CD4-positive, alpha-beta memory T cell (primary cell): ENCODE measurements at regions not wholly inside any gene's neighbourhood (a gene's known extent, or its start where the extent isn't known, plus 50 kb on each side); places are given as distances from the start of the nearest gene placed in this dataset.

ENCODE experiments used
- CTCF ChIA-PET: fragments of 350-600 bp; sonication (Branson Sonifier 250); formaldehyde crosslinking; loops from one replicate; lab custom pipeline; 2021; ENCODE audit warnings: inconsistent platforms; ENCODE audit not compliant: partially characterized antibody; lab: Charles Lee
- POLR2A ChIA-PET: fragments of 350-600 bp; sonication (Branson Sonifier 250); formaldehyde crosslinking; loops from one replicate; lab custom pipeline; 2021; ENCODE audit not compliant: partially characterized antibody; lab: Charles Lee
- DNase-seq, 5 donors: peaks; one replicate each; pipeline versions ENCODE4 v3.0.0 to v3.0.0-alpha.2; 2020 to 2022; ENCODE audit warnings: mixed read lengths in 1 of 5
- H3K27ac ChIP-seq: one replicate; pipeline ENCODE4 v1.7.0; 2013; ENCODE audit warnings: low read depth, low read length
- H3K27me3 ChIP-seq: 2 replicates; pipeline ENCODE4 v1.7.0; 2013; ENCODE audit warnings: mild to moderate bottlenecking, low read length, moderate library complexity; ENCODE audit not compliant: insufficient read depth
- H3K36me3 ChIP-seq: 2 replicates; pipeline ENCODE4 v1.7.0; 2013; ENCODE audit warnings: mild to moderate bottlenecking, low read length, moderate library complexity; ENCODE audit not compliant: insufficient read depth
- H3K4me1 ChIP-seq: 2 replicates; pipeline ENCODE4 v1.7.0; 2013; ENCODE audit warnings: mild to moderate bottlenecking, low read length, moderate library complexity; ENCODE audit not compliant: insufficient read depth
- H3K4me3 ChIP-seq, 2 donors: one replicate each; pipeline ENCODE4 v1.7.0; 2013; ENCODE audit warnings: low read length in 2 of 2, mild to moderate bottlenecking in 1 of 2
- H3K9me3 ChIP-seq, 2 donors: one replicate each; pipeline ENCODE4 v1.7.0; 2013; ENCODE audit warnings: low read length in 2 of 2, control low read depth in 1 of 2; ENCODE audit not compliant: control insufficient read depth in 1 of 2
- H3K27ac Mint-ChIP-seq, 7 donors: one replicate each; pipeline ENCODE4 v1.8.0; 2020 to 2021; ENCODE audit warnings: mixed read lengths in 7 of 7, mild to moderate bottlenecking in 6 of 7, inconsistent platforms in 3 of 7, moderate library complexity in 3 of 7
- H3K27me3 Mint-ChIP-seq, 2 donors: one replicate each; pipeline ENCODE4 v1.8.0; 2020 to 2021; ENCODE audit warnings: mixed read lengths in 2 of 2
- H3K36me3 Mint-ChIP-seq, 2 donors: one replicate each; pipeline ENCODE4 v1.8.0; 2020 to 2021; ENCODE audit warnings: mixed read lengths in 2 of 2, inconsistent platforms in 1 of 2, mild to moderate bottlenecking in 1 of 2
- H3K4me1 Mint-ChIP-seq, 4 donors: one replicate each; pipeline ENCODE4 v1.8.0; 2020 to 2021; ENCODE audit warnings: mixed read lengths in 4 of 4, mild to moderate bottlenecking in 1 of 4
- H3K4me3 Mint-ChIP-seq, 8 donors: one replicate each; pipeline ENCODE4 v1.8.0; 2020 to 2021; ENCODE audit warnings: mixed read lengths in 8 of 8, mild to moderate bottlenecking in 7 of 8, moderate library complexity in 6 of 8, inconsistent platforms in 3 of 8
- H3K9me3 Mint-ChIP-seq, 8 donors: one replicate each; pipeline ENCODE4 v1.8.0; 2020 to 2021; ENCODE audit warnings: mixed read lengths in 8 of 8, mild to moderate bottlenecking in 5 of 8, inconsistent platforms in 3 of 8, moderate library complexity in 1 of 8
- intact Hi-C: fragments of 100-400 bp; cut with micrococcal nuclease; formaldehyde crosslinking; loops from one replicate; pipeline ENCODE4 v1.15.1; 2023

- no peak overlapping the region for H3K27ac Mint-ChIP-seq
- Histone ChIP-seq H3K4me1 (no peaks in the 10 kb centered on the region), H3K27me3 (no peaks in the 10 kb centered on the region), H3K36me3 (no peaks in the 10 kb centered on the region), H3K27ac (no peak overlapping the region), H3K4me3 (no peak overlapping the region), H3K9me3 (no peaks in the 10 kb centered on the region)
- no peaks in the 10 kb centered on the region for H3K27me3 Mint-ChIP-seq
- intact Hi-C loops, result no loop called here
- no peak for DNase-seq
- no peaks in the 10 kb centered on the region for H3K4me1 Mint-ChIP-seq
- H3K36me3 Mint-ChIP-seq, result no peaks in the 10 kb centered on the region
- H3K9me3 Mint-ChIP-seq, result peaks cover 0 to 7% (median under 1%) of the 10 kb centered on the region in 8 donors
- POLR2A ChIA-PET, result no interaction called here
- CTCF ChIA-PET, result no interaction called here
- no peak overlapping the region for H3K4me3 Mint-ChIP-seq
Measured at GRCh38 chr20:60782959-60783625, 469.0 kb upstream of the CDH4 start.

DNA sequence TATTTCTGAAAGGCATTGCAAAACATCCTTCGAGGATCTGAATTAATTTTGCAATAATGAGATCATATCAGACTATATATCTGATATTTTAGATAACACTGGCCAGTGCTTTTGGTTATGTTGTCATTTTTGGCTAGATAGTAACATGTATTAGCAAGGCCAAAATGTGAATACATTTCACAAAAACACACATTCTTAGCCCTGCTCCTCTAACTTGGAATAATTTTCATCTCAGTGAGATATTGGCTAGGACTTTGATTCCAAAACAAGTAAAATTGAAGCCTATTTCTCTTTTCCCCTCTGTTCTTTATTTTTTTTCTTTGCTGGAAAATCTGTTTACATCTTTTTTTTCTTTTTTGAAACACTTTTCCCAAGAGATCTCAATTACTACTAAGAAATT lies 466.8 kb upstream of the CDH4 start:
- no peak overlapping the region for H3K4me3 ChIP-seq
- intact Hi-C loops, result no loop called here
- DNase-seq, result no peak
- peaks cover 0 to 2% (median 0%) of the 10 kb centered on the region in 8 donors for H3K9me3 Mint-ChIP-seq
- H3K36me3 ChIP-seq, result no peaks in the 10 kb centered on the region
- H3K4me3 Mint-ChIP-seq, result no peak overlapping the region
- ChIA-PET CTCF (no interaction called here), POLR2A (no interaction called here)
- H3K4me1 ChIP-seq, result no peaks in the 10 kb centered on the region
- H3K4me1 Mint-ChIP-seq, result no peaks in the 10 kb centered on the region
- no peak overlapping the region for H3K27ac ChIP-seq
- no peaks in the 10 kb centered on the region for H3K27me3 ChIP-seq
- no peak overlapping the region for H3K27ac Mint-ChIP-seq
- H3K9me3 ChIP-seq, result no peaks in the 10 kb centered on the region
- peaks cover 2 to 3% of the 10 kb centered on the region in 2 donors for H3K27me3 Mint-ChIP-seq
- H3K36me3 Mint-ChIP-seq, result no peaks in the 10 kb centered on the region

GRCh38 chr20:60785785-60786184 lies 466.3 kb upstream of the CDH4 start:
- ChIA-PET POLR2A (no interaction called here), CTCF (no interaction called here)
- Histone ChIP-seq H3K27me3 (no peaks in the 10 kb centered on the region), H3K36me3 (no peaks in the 10 kb centered on the region), H3K4me1 (no peaks in the 10 kb centered on the region), H3K9me3 (no peaks in the 10 kb centered on the region), H3K27ac (no peak overlapping the region), H3K4me3 (no peak overlapping the region)
- H3K27ac Mint-ChIP-seq, result no peak overlapping the region
- intact Hi-C loops, result no loop called here
- no peaks in the 10 kb centered on the region for H3K4me1 Mint-ChIP-seq
- peaks cover 0 to 2% (median 0%) of the 10 kb centered on the region in 8 donors for H3K9me3 Mint-ChIP-seq
- H3K27me3 Mint-ChIP-seq, result peaks cover 2 to 3% of the 10 kb centered on the region in 2 donors
- no peak overlapping the region for H3K4me3 Mint-ChIP-seq
- H3K36me3 Mint-ChIP-seq, result no peaks in the 10 kb centered on the region
- DNase-seq, result no peak

- no peak overlapping the region for H3K27ac ChIP-seq
- H3K36me3 ChIP-seq, result no peaks in the 10 kb centered on the region
- ChIA-PET POLR2A (no interaction called here), CTCF (no interaction called here)
- no peaks in the 10 kb centered on the region for H3K9me3 ChIP-seq
- no peak overlapping the region for H3K4me3 Mint-ChIP-seq
- H3K27ac Mint-ChIP-seq, result no peak overlapping the region
- intact Hi-C loops, result no loop called here
- no peaks in the 10 kb centered on the region for H3K4me1 Mint-ChIP-seq
- no peaks in the 10 kb centered on the region for H3K27me3 ChIP-seq
- peaks cover 0 to 2% (median 0%) of the 10 kb centered on the region in 8 donors for H3K9me3 Mint-ChIP-seq
- no peaks in the 10 kb centered on the region for H3K36me3 Mint-ChIP-seq
- no peak overlapping the region for H3K4me3 ChIP-seq
- DNase-seq, result no peak
- H3K4me1 ChIP-seq, result no peaks in the 10 kb centered on the region
- H3K27me3 Mint-ChIP-seq, result peaks cover 3% of the 10 kb centered on the region in 2 donors
Measured at GRCh38 chr20:60786686-60787217, 465.3 kb upstream of the CDH4 start.

DNA sequence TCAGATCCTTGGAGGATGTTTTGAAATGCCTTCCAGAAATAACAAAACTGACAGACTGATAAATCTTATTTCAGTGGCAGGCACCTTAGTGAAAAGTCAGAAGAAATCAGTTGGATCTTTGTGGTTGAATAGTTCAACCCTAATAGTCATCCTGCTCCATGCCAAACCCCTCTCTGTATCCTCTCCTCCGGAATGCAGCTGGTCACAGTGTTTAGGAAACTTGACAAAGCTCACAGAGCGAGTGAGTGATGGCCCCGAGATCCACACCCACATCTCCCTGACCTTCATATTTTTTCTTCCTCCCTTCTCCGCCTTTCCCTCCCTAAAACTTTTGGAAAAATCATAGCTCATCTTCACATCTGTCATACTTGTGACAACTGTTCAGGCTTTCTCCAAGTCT lies 464.8 kb upstream of the CDH4 start:
- H3K4me1 Mint-ChIP-seq, result no peaks in the 10 kb centered on the region
- Histone ChIP-seq H3K9me3 (no peaks in the 10 kb centered on the region), H3K27me3 (no peaks in the 10 kb centered on the region), H3K4me1 (no peaks in the 10 kb centered on the region), H3K4me3 (no peak overlapping the region), H3K36me3 (no peaks in the 10 kb centered on the region), H3K27ac (no peak overlapping the region)
- peaks cover 3 to 5% of the 10 kb centered on the region in 2 donors for H3K27me3 Mint-ChIP-seq
- no peak overlapping the region for H3K4me3 Mint-ChIP-seq
- no peak for DNase-seq
- H3K27ac Mint-ChIP-seq, result no peak overlapping the region
- POLR2A ChIA-PET, result no interaction called here
- peaks cover 0 to 2% (median 0%) of the 10 kb centered on the region in 8 donors for H3K9me3 Mint-ChIP-seq
- intact Hi-C loops, result no loop called here
- H3K36me3 Mint-ChIP-seq, result no peaks in the 10 kb centered on the region
- CTCF ChIA-PET, result no interaction called here

- Mint-ChIP-seq H3K27me3 (peaks cover 3 to 5% of the 10 kb centered on the region in 2 donors), H3K27ac (no peak overlapping the region), H3K36me3 (no peaks in the 10 kb centered on the region), H3K9me3 (peaks cover 0 to 2% (median 0%) of the 10 kb centered on the region in 8 donors), H3K4me1 (no peaks in the 10 kb centered on the region), H3K4me3 (no peak overlapping the region)
- Histone ChIP-seq H3K27ac (no peak overlapping the region), H3K4me1 (no peaks in the 10 kb centered on the region), H3K9me3 (no peaks in the 10 kb centered on the region), H3K27me3 (no peaks in the 10 kb centered on the region), H3K36me3 (no peaks in the 10 kb centered on the region), H3K4me3 (no peak overlapping the region)
- ChIA-PET CTCF (no interaction called here), POLR2A (interaction anchor here (0.6 kb wide), 1 partner anchor 28 kb away, joined by 4 read pairs; no protein-coding TSS in a partner anchor)
- intact Hi-C loops, result no loop called here
- DNase-seq, result no peak
Measured at GRCh38 chr20:60788070-60788469, 464.0 kb upstream of the CDH4 start.

GRCh38 chr20:60789399-60789798 lies 462.7 kb upstream of the CDH4 start:
- no peak overlapping the region for H3K4me3 ChIP-seq
- POLR2A ChIA-PET, result no interaction called here
- Mint-ChIP-seq H3K4me3 (no peak overlapping the region), H3K27ac (no peak overlapping the region), H3K36me3 (no peaks in the 10 kb centered on the region), H3K4me1 (no peaks in the 10 kb centered on the region), H3K27me3 (peaks cover 3 to 7% of the 10 kb centered on the region in 2 donors), H3K9me3 (peaks cover 0 to 3% (median 0%) of the 10 kb centered on the region in 8 donors)
- H3K27me3 ChIP-seq, result no peaks in the 10 kb centered on the region
- DNase-seq, result no peak
- intact Hi-C loops, result no loop called here
- no peaks in the 10 kb centered on the region for H3K9me3 ChIP-seq
- no peak overlapping the region for H3K27ac ChIP-seq
- CTCF ChIA-PET, result no interaction called here
- H3K4me1 ChIP-seq, result no peaks in the 10 kb centered on the region
- no peaks in the 10 kb centered on the region for H3K36me3 ChIP-seq
